ENCODE measurements at regions not wholly inside any gene's neighbourhood (a gene's known extent, or its start where the extent isn't known, plus 50 kb on each side); places are given as distances from the start of the nearest gene placed in this dataset.

DNA sequence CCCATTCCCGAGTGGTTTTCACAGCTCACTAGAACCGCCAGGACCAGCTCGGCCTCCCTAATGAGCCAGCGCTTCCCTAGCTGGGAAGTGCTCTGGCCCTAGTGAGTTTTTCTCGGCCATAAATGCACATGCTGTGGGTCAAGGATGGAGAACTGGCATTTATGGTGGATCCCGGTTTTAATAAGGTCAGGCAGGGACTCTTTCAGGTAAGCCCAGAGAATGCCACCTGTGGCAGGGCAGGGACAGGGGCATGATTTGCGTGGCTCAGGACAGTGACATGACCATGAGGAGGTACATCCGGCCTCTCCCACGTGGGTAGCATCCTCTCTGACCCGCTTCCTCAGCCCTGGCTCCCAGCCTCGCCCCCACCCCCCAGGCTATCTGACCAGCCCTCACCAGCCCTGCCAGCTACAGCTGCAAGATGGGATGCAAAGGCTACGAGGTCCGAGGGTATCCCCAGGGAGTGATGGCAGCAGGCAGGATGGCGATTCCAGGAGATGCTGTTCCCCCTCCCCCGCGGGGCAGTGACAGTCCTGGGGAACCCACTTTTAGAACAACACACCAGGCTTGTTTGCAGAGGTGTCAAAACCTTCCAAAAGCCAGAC, 60.3 kb upstream of the ADAMTS2 start:
- no peak for TF ChIP-seq EP300 (IDR thresholded peaks at IDR 0.05)
- TF ChIP-seq, protein P1, sequence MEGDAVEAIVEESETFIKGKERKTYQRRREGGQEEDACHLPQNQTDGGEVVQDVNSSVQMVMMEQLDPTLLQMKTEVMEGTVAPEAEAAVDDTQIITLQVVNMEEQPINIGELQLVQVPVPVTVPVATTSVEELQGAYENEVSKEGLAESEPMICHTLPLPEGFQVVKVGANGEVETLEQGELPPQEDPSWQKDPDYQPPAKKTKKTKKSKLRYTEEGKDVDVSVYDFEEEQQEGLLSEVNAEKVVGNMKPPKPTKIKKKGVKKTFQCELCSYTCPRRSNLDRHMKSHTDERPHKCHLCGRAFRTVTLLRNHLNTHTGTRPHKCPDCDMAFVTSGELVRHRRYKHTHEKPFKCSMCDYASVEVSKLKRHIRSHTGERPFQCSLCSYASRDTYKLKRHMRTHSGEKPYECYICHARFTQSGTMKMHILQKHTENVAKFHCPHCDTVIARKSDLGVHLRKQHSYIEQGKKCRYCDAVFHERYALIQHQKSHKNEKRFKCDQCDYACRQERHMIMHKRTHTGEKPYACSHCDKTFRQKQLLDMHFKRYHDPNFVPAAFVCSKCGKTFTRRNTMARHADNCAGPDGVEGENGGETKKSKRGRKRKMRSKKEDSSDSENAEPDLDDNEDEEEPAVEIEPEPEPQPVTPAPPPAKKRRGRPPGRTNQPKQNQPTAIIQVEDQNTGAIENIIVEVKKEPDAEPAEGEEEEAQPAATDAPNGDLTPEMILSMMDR (IDR thresholded peaks at IDR 0.05), result no peak
- no peak for TF ChIP-seq POLR2AphosphoS5 (IDR thresholded peaks at IDR 0.05)
- no peak for TF ChIP-seq POLR2A (IDR thresholded peaks at IDR 0.05)

All from upper lobe of left lung (tissue), 4 donors.